ENCODE measurements at regions not wholly inside any gene's neighbourhood (a gene's known extent, or its start where the extent isn't known, plus 50 kb on each side); places are given as distances from the start of the nearest gene placed in this dataset.

- H3K4me3 Mint-ChIP-seq = no peak overlapping the region
- no peaks in the 10 kb centered on the region for H3K36me3 Mint-ChIP-seq (ENCODE audit: low read depth)
- H3K27me3 Mint-ChIP-seq = peaks cover 26% of the 10 kb centered on the region
Measured at GRCh38 chr2:15812187-15812780, 128.1 kb upstream of the MYCN start.

GRCh38 chr2:15813481-15814266 is 126.7 kb upstream of the MYCN start:
- ATAC-seq (no peak), DNase-seq (no peak)
- no peaks in the 10 kb centered on the region for H3K36me3 Mint-ChIP-seq (ENCODE audit: low read depth)
- H3K4me3 Mint-ChIP-seq = no peak overlapping the region
- peaks cover 37% of the 10 kb centered on the region for H3K27me3 Mint-ChIP-seq
- no peak overlapping the region for H3K27ac Mint-ChIP-seq
- H3K9me3 ChIP-seq (ENCODE audit: control insufficient read depth, low read length, poor library complexity, severe bottlenecking) = no peaks in the 10 kb centered on the region
- H3K4me1 Mint-ChIP-seq = no peaks in the 10 kb centered on the region

More at GRCh38 chr2:15812187-15812780, 128.1 kb upstream of the MYCN start:
- DNase-seq = no peak
- no peaks in the 10 kb centered on the region for H3K9me3 ChIP-seq (ENCODE audit: control insufficient read depth, low read length, poor library complexity, severe bottlenecking)
- no peak for ATAC-seq
- Mint-ChIP-seq H3K27ac (no peak overlapping the region), H3K4me1 (no peaks in the 10 kb centered on the region)

DNA sequence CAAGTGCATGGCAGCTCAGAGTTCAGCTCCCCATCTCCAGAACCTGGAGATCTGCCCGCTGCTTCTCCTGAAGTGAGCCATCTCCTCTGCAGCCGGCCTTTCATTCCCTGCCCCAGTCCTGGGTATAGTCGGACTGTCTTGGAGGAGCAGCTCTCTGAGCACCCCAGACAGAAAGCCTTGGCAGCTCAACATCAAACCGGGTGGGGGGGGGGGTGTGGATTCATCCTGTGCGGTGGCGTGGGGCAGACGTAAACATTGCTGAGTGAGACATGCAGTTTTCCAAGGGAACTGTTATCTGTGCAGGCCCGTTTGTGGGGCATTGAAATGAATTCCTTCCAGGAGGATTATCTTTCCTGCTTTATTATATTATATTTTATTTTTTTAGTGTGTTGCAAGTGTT is 125.9 kb upstream of the MYCN start:
- H3K36me3 Mint-ChIP-seq (ENCODE audit: low read depth) = no peaks in the 10 kb centered on the region
- H3K4me3 Mint-ChIP-seq = no peak overlapping the region

GRCh38 chr2:15814946-15815345 is 125.4 kb upstream of the MYCN start:
- no peak for ATAC-seq
- H3K27me3 Mint-ChIP-seq = peaks cover 43% of the 10 kb centered on the region
- H3K4me3 Mint-ChIP-seq = no peak overlapping the region
- no peaks in the 10 kb centered on the region for H3K36me3 Mint-ChIP-seq (ENCODE audit: low read depth)
- H3K9me3 ChIP-seq (ENCODE audit: control insufficient read depth, low read length, poor library complexity, severe bottlenecking) = no peaks in the 10 kb centered on the region
- no peak overlapping the region for H3K27ac Mint-ChIP-seq
- no peak for DNase-seq
- no peaks in the 10 kb centered on the region for H3K4me1 Mint-ChIP-seq

More for the DNA sequence above, 125.9 kb upstream of the MYCN start:
- no peaks in the 10 kb centered on the region for H3K9me3 ChIP-seq (ENCODE audit: control insufficient read depth, low read length, poor library complexity, severe bottlenecking)
- DNase-seq (no peak), ATAC-seq (no peak)
- Mint-ChIP-seq H3K4me1 (no peaks in the 10 kb centered on the region), H3K27ac (no peak overlapping the region), H3K27me3 (peaks cover 37% of the 10 kb centered on the region)

DNA sequence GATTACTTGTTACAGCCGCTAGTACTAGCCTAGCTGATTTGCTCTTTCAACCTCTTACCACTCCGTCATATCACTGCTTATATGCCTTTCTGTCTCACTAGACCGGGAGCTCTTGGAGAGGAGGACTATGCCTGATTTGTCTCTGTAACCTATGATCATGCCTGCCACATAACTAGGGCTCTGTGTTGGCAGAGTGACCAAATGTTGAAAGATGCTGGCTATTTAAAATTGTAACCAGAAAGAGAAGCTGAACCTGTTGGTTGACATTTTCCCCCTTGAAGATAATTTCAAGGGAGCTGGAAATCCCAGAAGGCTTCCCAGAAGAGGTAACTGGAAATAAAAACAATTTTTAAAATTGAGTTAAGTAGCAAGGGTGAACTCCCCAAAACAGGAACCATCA is 124.1 kb upstream of the MYCN start:
- no peaks in the 10 kb centered on the region for H3K4me1 Mint-ChIP-seq
- ATAC-seq (no peak), DNase-seq (no peak)
- no peak overlapping the region for H3K27ac Mint-ChIP-seq
- no peak overlapping the region for H3K4me3 Mint-ChIP-seq
- no peaks in the 10 kb centered on the region for H3K36me3 Mint-ChIP-seq (ENCODE audit: low read depth)
- H3K27me3 Mint-ChIP-seq = peaks cover 44% of the 10 kb centered on the region
- H3K9me3 ChIP-seq (ENCODE audit: control insufficient read depth, low read length, poor library complexity, severe bottlenecking) = no peaks in the 10 kb centered on the region

DNA sequence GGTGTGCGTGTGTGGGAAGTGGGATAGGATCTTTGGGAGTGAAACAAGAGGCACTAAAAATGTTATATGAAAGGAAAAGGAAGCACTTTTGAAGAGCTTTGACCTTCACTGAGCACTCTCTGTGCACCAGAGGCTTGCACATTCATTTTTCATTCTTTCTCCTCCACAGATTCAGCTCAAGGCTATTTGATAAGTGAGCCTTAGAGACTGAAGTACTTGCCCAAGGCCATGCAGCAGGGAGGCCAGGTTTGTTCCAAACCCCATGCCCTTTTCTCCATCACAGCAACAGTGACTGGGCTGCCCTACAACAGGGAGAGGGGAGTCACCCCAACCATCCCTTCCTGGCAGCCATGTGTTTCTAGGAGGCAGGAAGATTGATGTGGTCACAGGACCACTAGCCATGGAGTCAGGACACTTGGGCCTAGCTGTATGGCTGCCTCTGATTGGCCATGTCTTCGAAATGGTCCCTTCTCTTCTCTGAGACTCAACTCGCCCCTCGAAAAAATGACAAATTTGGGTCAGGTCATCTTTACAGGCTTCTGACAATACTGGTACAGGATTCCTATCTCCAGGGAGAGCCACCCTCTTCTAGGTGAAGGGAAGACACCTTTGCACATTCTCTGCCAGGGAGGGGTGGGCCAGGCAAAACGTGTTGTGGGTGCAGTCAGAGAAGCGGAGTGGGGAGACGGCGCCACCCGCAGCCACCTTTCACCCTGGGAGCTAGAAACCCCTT is 123.5 kb upstream of the MYCN start:
- Mint-ChIP-seq H3K36me3 (ENCODE audit: low read depth) (no peaks in the 10 kb centered on the region), H3K4me3 (no peak overlapping the region), H3K27me3 (peaks cover 44% of the 10 kb centered on the region), H3K27ac (no peak overlapping the region), H3K4me1 (no peaks in the 10 kb centered on the region)
- ATAC-seq = no peak
- no peak for DNase-seq
- H3K9me3 ChIP-seq (ENCODE audit: control insufficient read depth, low read length, poor library complexity, severe bottlenecking) = no peaks in the 10 kb centered on the region

DNA sequence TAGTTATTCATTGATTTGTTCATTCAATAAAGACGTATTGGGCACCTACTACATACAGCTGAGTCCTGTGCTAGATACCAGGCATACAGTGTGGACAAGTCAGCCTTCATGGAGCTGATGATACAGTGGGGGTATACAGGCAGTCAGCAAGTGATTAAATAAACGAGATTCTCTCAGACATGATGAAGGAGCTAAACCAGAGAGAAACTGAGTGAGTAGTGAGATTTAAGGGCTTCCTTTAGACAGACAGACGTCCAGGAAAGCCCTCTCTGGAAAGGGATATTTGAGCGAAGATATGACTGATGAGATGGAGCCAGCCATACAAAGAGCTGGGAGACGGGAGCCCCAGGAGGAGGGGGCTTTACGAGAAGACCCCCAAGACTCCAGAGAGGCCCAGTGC is 122.6 kb upstream of the MYCN start:
- Mint-ChIP-seq H3K27me3 (peaks cover 44% of the 10 kb centered on the region), H3K27ac (no peak overlapping the region), H3K4me3 (no peak overlapping the region), H3K36me3 (ENCODE audit: low read depth) (no peaks in the 10 kb centered on the region), H3K4me1 (no peaks in the 10 kb centered on the region)
- no peak for DNase-seq
- no peaks in the 10 kb centered on the region for H3K9me3 ChIP-seq (ENCODE audit: control insufficient read depth, low read length, poor library complexity, severe bottlenecking)
- ATAC-seq = no peak

- Mint-ChIP-seq H3K27me3 (peaks cover 44% of the 10 kb centered on the region), H3K4me1 (no peaks in the 10 kb centered on the region), H3K27ac (no peak overlapping the region), H3K36me3 (ENCODE audit: low read depth) (no peaks in the 10 kb centered on the region), H3K4me3 (no peak overlapping the region)
- H3K9me3 ChIP-seq (ENCODE audit: control insufficient read depth, low read length, poor library complexity, severe bottlenecking) = no peaks in the 10 kb centered on the region
- DNase-seq = no peak
- ATAC-seq = no peak
Measured at GRCh38 chr2:15818318-15818753, 122.0 kb upstream of the MYCN start.

- H3K36me3 Mint-ChIP-seq (ENCODE audit: low read depth) = no peaks in the 10 kb centered on the region
- H3K4me3 Mint-ChIP-seq = no peak overlapping the region
- H3K27me3 Mint-ChIP-seq = peaks cover 44% of the 10 kb centered on the region
- no peaks in the 10 kb centered on the region for H3K4me1 Mint-ChIP-seq
- no peaks in the 10 kb centered on the region for H3K9me3 ChIP-seq (ENCODE audit: control insufficient read depth, low read length, poor library complexity, severe bottlenecking)
- H3K27ac Mint-ChIP-seq = no peak overlapping the region
- no peak for ATAC-seq
- DNase-seq = no peak
Measured at GRCh38 chr2:15818881-15819280, 121.5 kb upstream of the MYCN start.

DNA sequence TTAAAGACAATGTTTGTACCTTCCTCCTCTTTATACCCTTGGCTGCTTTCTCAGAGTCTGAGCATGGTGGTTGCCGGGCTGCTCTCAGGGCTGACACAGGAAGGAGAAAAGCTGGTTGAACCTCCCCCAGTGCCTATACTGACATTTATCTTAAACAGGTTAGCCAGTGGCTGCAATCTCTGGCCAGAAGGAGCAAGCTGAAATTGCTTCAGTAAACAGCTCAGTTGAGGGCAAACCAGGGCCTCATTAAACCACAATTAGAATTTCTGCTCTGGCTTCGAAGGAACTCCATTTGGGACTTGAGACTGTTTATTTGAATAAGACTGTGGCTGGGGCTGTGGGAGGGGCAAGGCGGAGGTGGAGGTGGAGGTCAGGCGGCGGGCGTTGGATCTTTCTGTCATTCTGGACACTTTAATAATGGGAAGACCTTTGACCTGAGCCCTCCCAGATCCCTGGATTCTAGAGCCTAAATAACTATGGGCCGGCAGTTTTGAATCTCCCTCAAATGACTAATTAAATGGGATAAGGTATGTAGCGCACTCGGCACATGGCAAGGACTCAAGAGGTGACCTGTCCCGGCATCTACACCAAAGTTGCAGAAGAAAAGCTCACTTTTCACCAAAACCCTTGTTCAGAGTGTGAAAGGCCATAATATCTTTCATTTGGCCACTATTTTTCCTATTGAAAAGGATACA is 120.6 kb upstream of the MYCN start:
- H3K27me3 Mint-ChIP-seq = peaks cover 43% of the 10 kb centered on the region
- H3K36me3 Mint-ChIP-seq (ENCODE audit: low read depth) = no peaks in the 10 kb centered on the region
- ATAC-seq (no peak), DNase-seq (no peak)
- H3K9me3 ChIP-seq (ENCODE audit: control insufficient read depth, low read length, poor library complexity, severe bottlenecking) = no peaks in the 10 kb centered on the region
- no peak overlapping the region for H3K27ac Mint-ChIP-seq
- H3K4me1 Mint-ChIP-seq = no peaks in the 10 kb centered on the region
- H3K4me3 Mint-ChIP-seq = no peak overlapping the region

DNA sequence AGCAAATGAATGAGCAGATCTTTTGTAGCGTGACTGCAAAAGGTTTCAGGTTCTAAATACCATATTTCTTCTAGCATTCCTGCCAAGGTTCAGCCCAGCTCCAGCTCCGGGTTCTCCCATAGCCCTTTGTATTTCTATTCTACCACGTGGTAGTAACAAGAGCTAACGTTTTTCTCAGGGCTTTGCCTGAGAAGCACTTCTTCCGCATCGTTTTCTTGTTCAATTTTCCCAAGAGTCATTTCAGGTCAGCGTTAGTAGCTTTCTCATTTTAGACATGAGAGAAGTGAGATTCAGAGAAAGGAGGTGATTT is 120.1 kb upstream of the MYCN start:
- Mint-ChIP-seq H3K27me3 (peaks cover 38% of the 10 kb centered on the region), H3K36me3 (ENCODE audit: low read depth) (no peaks in the 10 kb centered on the region), H3K4me3 (no peak overlapping the region), H3K27ac (no peak overlapping the region), H3K4me1 (no peaks in the 10 kb centered on the region)
- ATAC-seq = no peak
- no peaks in the 10 kb centered on the region for H3K9me3 ChIP-seq (ENCODE audit: control insufficient read depth, low read length, poor library complexity, severe bottlenecking)
- DNase-seq = no peak

DNA sequence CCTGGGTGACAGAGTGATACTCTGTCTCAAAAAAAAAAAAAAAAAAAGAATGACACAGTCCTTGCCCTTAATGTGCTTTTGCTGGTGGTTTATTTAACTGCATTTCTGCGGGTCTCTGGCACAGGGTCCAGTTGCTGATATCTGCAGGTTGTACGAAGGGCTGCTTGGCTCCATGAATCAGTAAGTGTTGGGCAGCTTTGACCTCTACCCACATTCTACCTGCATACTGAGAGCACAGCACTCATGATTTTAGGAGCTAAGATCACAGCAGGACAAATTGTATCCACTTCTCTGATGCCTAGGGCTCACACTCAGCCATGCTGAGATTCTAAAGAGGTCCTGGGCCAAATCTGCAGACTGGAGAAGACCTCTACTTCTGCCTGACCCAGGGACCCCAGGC is 119.4 kb upstream of the MYCN start:
- Mint-ChIP-seq H3K27me3 (peaks cover 31% of the 10 kb centered on the region), H3K4me3 (no peak overlapping the region), H3K27ac (no peak overlapping the region), H3K4me1 (no peaks in the 10 kb centered on the region), H3K36me3 (ENCODE audit: low read depth) (no peaks in the 10 kb centered on the region)
- no peaks in the 10 kb centered on the region for H3K9me3 ChIP-seq (ENCODE audit: control insufficient read depth, low read length, poor library complexity, severe bottlenecking)
- ATAC-seq = no peak
- DNase-seq = no peak
